ENCODE measurements at regions not wholly inside any gene's neighbourhood (a gene's known extent, or its start where the extent isn't known, plus 50 kb on each side); places are given as distances from the start of the nearest gene placed in this dataset.
"Not testable (repeated sequence)": the region's sequence is repeated elsewhere in the genome, so short reads cannot be mapped to it uniquely, and the experiment has no call there.

GRCh38 chr6:167467793-167468431, 143.0 kb downstream of the TTLL2 start:
- DNase-seq (ENCODE audit: extremely low read depth, low read depth, low spot score), result no peak

- no peak for DNase-seq (ENCODE audit: extremely low read depth, low read depth, low spot score)
Observed at GRCh38 chr6:167469101-167469500, 144.2 kb downstream of the TTLL2 start.

GRCh38 chr6:167469672-167470071, 144.8 kb downstream of the TTLL2 start:
- no peak for DNase-seq (ENCODE audit: extremely low read depth, low read depth, low spot score)

- DNase-seq (ENCODE audit: extremely low read depth, low read depth, low spot score), result no peak
Observed at GRCh38 chr6:167470101-167470835, 145.4 kb downstream of the TTLL2 start.

GRCh38 chr6:167470836-167471547, 146.1 kb downstream of the TTLL2 start:
- DNase-seq (ENCODE audit: extremely low read depth, low read depth, low spot score), result no peak

GRCh38 chr6:167471548-167471930, 146.7 kb downstream of the TTLL2 start:
- no peak for DNase-seq (ENCODE audit: extremely low read depth, low read depth, low spot score)

GRCh38 chr6:167472148-167472547, 147.3 kb downstream of the TTLL2 start:
- no peak for DNase-seq (ENCODE audit: extremely low read depth, low read depth, low spot score)

- no peak for DNase-seq (ENCODE audit: extremely low read depth, low read depth, low spot score)
Observed at GRCh38 chr6:167472880-167473279, 148.0 kb downstream of the TTLL2 start.

GRCh38 chr6:167474171-167474570, 149.3 kb downstream of the TTLL2 start:
- no peak for DNase-seq (ENCODE audit: extremely low read depth, low read depth, low spot score)

- DNase-seq (ENCODE audit: extremely low read depth, low read depth, low spot score), result no peak
Observed at GRCh38 chr6:167474725-167475124, 149.8 kb downstream of the TTLL2 start.

GRCh38 chr6:167475947-167476346, 151.1 kb downstream of the TTLL2 start:
- DNase-seq (ENCODE audit: extremely low read depth, low read depth, low spot score), result no peak

GRCh38 chr6:167476844-167477595, 152.1 kb downstream of the TTLL2 start:
- no peak for DNase-seq (ENCODE audit: extremely low read depth, low read depth, low spot score)

- DNase-seq (ENCODE audit: extremely low read depth, low read depth, low spot score), result no peak
Observed at GRCh38 chr6:167477688-167478087, 152.8 kb downstream of the TTLL2 start.

GRCh38 chr6:167479301-167479700, 154.4 kb downstream of the TTLL2 start:
- DNase-seq (ENCODE audit: extremely low read depth, low read depth, low spot score), result no peak

GRCh38 chr6:167479901-167480648, 155.2 kb downstream of the TTLL2 start:
- no peak for DNase-seq (ENCODE audit: extremely low read depth, low read depth, low spot score)

- DNase-seq (ENCODE audit: extremely low read depth, low read depth, low spot score), result no peak
Observed at GRCh38 chr6:167481307-167481926, 156.5 kb downstream of the TTLL2 start.

- DNase-seq (ENCODE audit: extremely low read depth, low read depth, low spot score), result not testable (repeated sequence)
Observed at GRCh38 chr6:167482801-167483200, 157.9 kb downstream of the TTLL2 start.

- DNase-seq (ENCODE audit: extremely low read depth, low read depth, low spot score), result peak; percentile 23
Observed at GRCh38 chr6:167485186-167485978, 160.5 kb downstream of the TTLL2 start.

All from glomerular endothelial cell (primary cell).